IgD-negative memory B cell (primary cell): ENCODE measurements at regions not wholly inside any gene's neighbourhood (a gene's known extent, or its start where the extent isn't known, plus 50 kb on each side); places are given as distances from the start of the nearest gene placed in this dataset.
A peak's percentile ranks its signal among the peaks of the same experiment; 100 is the strongest.

ENCODE experiments used
- H3K27ac Mint-ChIP-seq, 3 donors: one replicate each; pipeline ENCODE4 v1.8.0; 2020 to 2022; ENCODE audit warnings: mild to moderate bottlenecking in 3 of 3, mixed read lengths in 3 of 3, moderate library complexity in 1 of 3
- H3K27me3 Mint-ChIP-seq: one replicate; pipeline ENCODE4 v1.8.0; 2021; ENCODE audit warnings: mixed read lengths
- H3K36me3 Mint-ChIP-seq: one replicate; pipeline ENCODE4 v1.8.0; 2020; ENCODE audit warnings: mild to moderate bottlenecking, mixed read lengths
- H3K4me1 Mint-ChIP-seq, 3 donors: one replicate each; pipeline ENCODE4 v1.8.0; 2020 to 2022; ENCODE audit warnings: mixed read lengths in 3 of 3, mild to moderate bottlenecking in 1 of 3
- H3K4me3 Mint-ChIP-seq, 4 donors: one replicate each; pipeline ENCODE4 v1.8.0; 2020 to 2022; ENCODE audit warnings: mild to moderate bottlenecking in 4 of 4, mixed read lengths in 4 of 4, moderate library complexity in 3 of 4
- H3K9me3 Mint-ChIP-seq, 3 donors: one replicate each; pipeline ENCODE4 v1.8.0; 2020 to 2021; ENCODE audit warnings: mixed read lengths in 3 of 3, mild to moderate bottlenecking in 1 of 3

DNA sequence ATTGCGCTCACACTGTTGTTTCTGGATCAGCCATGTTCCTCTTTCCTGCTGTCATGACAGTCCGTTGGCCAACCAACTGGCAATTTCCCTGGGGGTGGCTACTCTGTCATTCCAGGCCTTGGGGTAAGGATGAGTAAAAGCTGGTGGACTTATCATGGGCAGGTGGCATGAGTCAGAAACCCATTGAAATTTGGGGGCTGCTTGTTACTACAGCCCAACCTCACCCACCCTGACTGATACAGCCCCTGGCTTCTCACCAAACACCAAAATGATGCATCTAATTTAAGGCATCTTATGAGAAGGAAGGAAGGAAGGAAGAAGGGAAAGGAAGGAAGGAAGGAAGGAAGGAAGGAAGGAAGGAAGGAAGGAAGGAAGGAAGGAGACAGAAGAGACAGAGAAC lies 53.9 kb upstream of the CRHR1 start:
- Mint-ChIP-seq H3K9me3 (peaks cover 6 to 15% (median 6%) of the 10 kb centered on the region in 3 donors), H3K4me3 (peak overlapping the region in 1 of 4 donors; percentile 75), H3K4me1 (no peaks in the 10 kb centered on the region), H3K27ac (no peak overlapping the region), H3K36me3 (peaks cover 3% of the 10 kb centered on the region), H3K27me3 (peaks cover 41% of the 10 kb centered on the region)

DNA sequence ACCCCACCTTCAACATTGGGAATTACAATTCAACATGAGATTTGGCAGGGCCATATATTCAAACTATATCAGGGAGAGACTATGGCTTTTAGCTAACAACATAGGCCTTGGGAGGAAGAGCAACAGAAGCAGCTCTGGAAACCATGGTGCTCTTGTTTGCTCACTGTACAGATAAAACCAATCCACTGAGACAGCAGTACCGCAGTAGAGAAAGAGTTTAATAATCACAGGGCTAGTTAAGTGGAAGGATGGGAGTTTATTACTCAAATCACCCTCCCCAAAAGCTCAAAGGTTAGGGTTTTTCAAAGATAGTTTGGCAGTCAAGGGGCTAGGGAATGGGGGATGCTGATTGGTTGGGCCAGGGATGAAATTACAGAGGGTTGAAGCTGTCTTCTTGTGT lies 52.7 kb upstream of the CRHR1 start:
- no peak overlapping the region for H3K27ac Mint-ChIP-seq
- no peak overlapping the region for H3K4me3 Mint-ChIP-seq
- H3K9me3 Mint-ChIP-seq = peaks cover 4 to 9% (median 8%) of the 10 kb centered on the region in 3 donors
- no peaks in the 10 kb centered on the region for H3K4me1 Mint-ChIP-seq
- H3K36me3 Mint-ChIP-seq = peaks cover 3% of the 10 kb centered on the region
- H3K27me3 Mint-ChIP-seq = peaks cover 37% of the 10 kb centered on the region

DNA sequence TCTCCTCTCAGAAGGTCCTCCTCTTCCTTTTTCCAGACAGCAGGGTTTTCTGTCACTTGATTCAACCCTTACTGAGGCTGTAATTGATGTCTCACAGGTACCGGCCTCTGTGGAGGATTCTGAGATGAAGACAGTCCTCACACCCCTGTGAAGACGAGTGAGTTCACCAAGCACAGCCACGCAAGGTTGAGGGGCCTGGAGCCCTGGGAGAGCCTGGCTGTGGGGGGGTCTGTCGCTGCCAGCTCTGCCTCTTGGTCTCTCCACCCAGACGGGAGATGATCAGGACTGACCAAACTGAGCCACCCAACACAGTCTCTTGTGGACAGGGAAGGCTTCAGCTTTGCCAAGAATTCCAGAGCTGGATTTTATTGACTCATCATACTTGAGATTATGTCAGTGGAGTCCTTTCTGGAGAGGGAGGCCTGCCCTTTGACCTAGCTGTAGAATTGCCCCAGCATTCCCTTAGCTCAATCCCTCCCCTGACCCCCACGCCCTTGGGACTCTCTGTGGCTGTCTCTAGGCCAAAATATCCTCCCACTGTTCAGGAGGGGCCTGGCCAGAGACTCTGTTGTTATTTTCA lies 51.1 kb upstream of the CRHR1 start:
- Mint-ChIP-seq H3K9me3 (peaks cover 4 to 9% (median 8%) of the 10 kb centered on the region in 3 donors), H3K4me1 (no peaks in the 10 kb centered on the region), H3K4me3 (no peak overlapping the region), H3K36me3 (peaks cover 3% of the 10 kb centered on the region), H3K27me3 (peaks cover 27% of the 10 kb centered on the region), H3K27ac (no peak overlapping the region)

DNA sequence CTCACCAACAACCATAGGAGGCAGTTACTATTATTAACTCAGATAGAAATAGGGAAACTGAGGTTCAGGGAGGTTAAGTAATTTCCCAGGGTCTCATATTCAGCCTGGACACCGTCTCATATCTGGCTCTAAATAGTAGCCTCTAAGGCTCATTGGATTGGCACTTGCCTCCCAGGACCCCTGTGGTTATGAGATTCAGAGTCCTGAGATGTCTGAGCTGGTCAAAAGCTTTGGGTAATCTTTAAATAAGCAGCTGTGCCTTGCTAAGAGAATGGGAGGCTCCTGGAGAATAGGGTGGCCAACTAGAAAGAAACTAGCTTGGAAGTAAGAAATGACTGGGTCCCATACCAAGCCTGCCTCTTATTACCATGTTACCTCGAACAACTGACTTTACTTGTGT lies 50.3 kb upstream of the CRHR1 start:
- H3K4me1 Mint-ChIP-seq = no peaks in the 10 kb centered on the region
- H3K27me3 Mint-ChIP-seq = peaks cover 23% of the 10 kb centered on the region
- peaks cover 4 to 9% (median 8%) of the 10 kb centered on the region in 3 donors for H3K9me3 Mint-ChIP-seq
- peaks cover 3% of the 10 kb centered on the region for H3K36me3 Mint-ChIP-seq
- no peak overlapping the region for H3K27ac Mint-ChIP-seq
- no peak overlapping the region for H3K4me3 Mint-ChIP-seq
